SU-DHL-6 (cell line): ENCODE measurements at regions not wholly inside any gene's neighbourhood (a gene's known extent, or its start where the extent isn't known, plus 50 kb on each side); places are given as distances from the start of the nearest gene placed in this dataset.

Experiments used
- CTCF ChIP-seq: fragments of 200-600 bp; sonication (generic); IDR thresholded peaks from one replicate; pipeline ENCODE4 v1.5.1; 2017; ENCODE audit warnings: antibody characterized with exemption, mild to moderate bottlenecking, low read length, moderate library complexity; ENCODE audit not compliant: insufficient read depth, poor library complexity, severe bottlenecking
- EZH2phosphoT487 ChIP-seq: fragments of 200-600 bp; sonication (generic), shearing (Covaris generic); conservative IDR thresholded peaks from 2 replicates; pipeline ENCODE4 v1.6.1; 2018; ENCODE audit warnings: mild to moderate bottlenecking, antibody characterized with exemption, low read length, moderate library complexity, mixed read lengths

GRCh38 chr1:233844275-233844674 lies 60.2 kb upstream of the SLC35F3 start:
- TF ChIP-seq CTCF (no peak), EZH2phosphoT487 (no peak)
